Esophagus muscularis mucosa (tissue), 4 donors: ENCODE measurements at regions not wholly inside any gene's neighbourhood (a gene's known extent, or its start where the extent isn't known, plus 50 kb on each side); places are given as distances from the start of the nearest gene placed in this dataset.
"Not testable (repeated sequence)": the region's sequence is repeated elsewhere in the genome, so short reads cannot be mapped to it uniquely, and the experiment has no call there.

Experiments used
- DNase-seq: peaks from one replicate; pipeline ENCODE4 v3.0.0-alpha.2; 2017; ENCODE audit errors: extremely low spot score
- H3K27ac ChIP-seq, 4 donors: fragments of 200-600 bp; sonication (generic); replicated peaks in 1 of 4; 1 replicate in 3 of 4; 2 replicates in 1 of 4; pipeline ENCODE4 v1.5.1; 2016 to 2019; ENCODE audit warnings: mild to moderate bottlenecking in 1 of 4
- H3K27me3 ChIP-seq, 4 donors: fragments of 200-600 bp; sonication (generic); one replicate each; pipeline versions ENCODE4 v1.5.1 to v1.6.0; 2016 to 2019
- H3K36me3 ChIP-seq, 4 donors: fragments of 200-600 bp; sonication (generic); one replicate each; pipeline ENCODE4 v1.5.1; 2016 to 2019
- H3K4me1 ChIP-seq, 4 donors: fragments of 200-600 bp; sonication (generic); one replicate each; pipeline ENCODE4 v1.5.1; 2016 to 2019
- H3K4me3 ChIP-seq, 4 donors: fragments of 200-600 bp; sonication (generic); 1 replicate in 2 of 4; 2 replicates in 2 of 4; pipeline ENCODE4 v1.5.1; 2016 to 2019; ENCODE audit warnings: mild to moderate bottlenecking in 4 of 4, moderate library complexity in 1 of 4
- H3K9me3 ChIP-seq, 4 donors: fragments of 200-600 bp; sonication (generic); 1 replicate in 3 of 4; 2 replicates in 1 of 4; pipeline ENCODE4 v1.5.1; 2016 to 2019
- EP300 ChIP-seq: sonication (generic); formaldehyde crosslinking; IDR thresholded peaks from one replicate; pipeline ENCODE4 v1.6.1; 2017; ENCODE audit warnings: antibody characterized with exemption
- POLR2A ChIP-seq: fragments of 450-650 bp; IDR thresholded peaks from one replicate; pipeline ENCODE4 v1.6.1; 2017; ENCODE audit warnings: antibody characterized with exemption, moderate library complexity, mild to moderate bottlenecking, low read depth
- POLR2AphosphoS5 ChIP-seq, 2 donors: sonication (generic); formaldehyde crosslinking; IDR thresholded peaks; one replicate each; pipeline ENCODE4 v1.6.1; 2017; ENCODE audit warnings: antibody characterized with exemption in 2 of 2
- WGBS: methylation state at CpG from one replicate; pipeline ENCODE4 v1.1.5; 2018; 5-methylcytosine and 5-hydroxymethylcytosine counted together
- intact Hi-C: fragments of 100-400 bp; cut with DNase I; formaldehyde crosslinking; loops from one replicate; pipeline ENCODE4 v1.15.1; 2023
- TF ChIP-seq, protein P1 (sequence below), 3 experiments: fragments of 200-600 bp in 2 of 3; fragments of 450-650 bp in 1 of 3; sonication (generic) in 2 of 3; IDR thresholded peaks; one replicate each; pipeline ENCODE4 v1.5.1; 2017 to 2019; ENCODE audit warnings: antibody characterized with exemption in 3 of 3, mild to moderate bottlenecking in 2 of 3, moderate library complexity in 1 of 3

- H3K27me3 ChIP-seq = no peaks in the 10 kb centered on the region
- no peak for TF ChIP-seq EP300
- TF ChIP-seq POLR2A = no peak
- TF ChIP-seq, protein P1, sequence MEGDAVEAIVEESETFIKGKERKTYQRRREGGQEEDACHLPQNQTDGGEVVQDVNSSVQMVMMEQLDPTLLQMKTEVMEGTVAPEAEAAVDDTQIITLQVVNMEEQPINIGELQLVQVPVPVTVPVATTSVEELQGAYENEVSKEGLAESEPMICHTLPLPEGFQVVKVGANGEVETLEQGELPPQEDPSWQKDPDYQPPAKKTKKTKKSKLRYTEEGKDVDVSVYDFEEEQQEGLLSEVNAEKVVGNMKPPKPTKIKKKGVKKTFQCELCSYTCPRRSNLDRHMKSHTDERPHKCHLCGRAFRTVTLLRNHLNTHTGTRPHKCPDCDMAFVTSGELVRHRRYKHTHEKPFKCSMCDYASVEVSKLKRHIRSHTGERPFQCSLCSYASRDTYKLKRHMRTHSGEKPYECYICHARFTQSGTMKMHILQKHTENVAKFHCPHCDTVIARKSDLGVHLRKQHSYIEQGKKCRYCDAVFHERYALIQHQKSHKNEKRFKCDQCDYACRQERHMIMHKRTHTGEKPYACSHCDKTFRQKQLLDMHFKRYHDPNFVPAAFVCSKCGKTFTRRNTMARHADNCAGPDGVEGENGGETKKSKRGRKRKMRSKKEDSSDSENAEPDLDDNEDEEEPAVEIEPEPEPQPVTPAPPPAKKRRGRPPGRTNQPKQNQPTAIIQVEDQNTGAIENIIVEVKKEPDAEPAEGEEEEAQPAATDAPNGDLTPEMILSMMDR (IDR thresholded peaks at IDR 0.05) = no peak
- TF ChIP-seq POLR2AphosphoS5 (IDR thresholded peaks at IDR 0.05) = no peak
- intact Hi-C loops = no loop called here
- no peaks in the 10 kb centered on the region for H3K4me1 ChIP-seq
- 100% methylated on average over 1 of the region's 1 CpG for WGBS
- H3K27ac ChIP-seq = no peak overlapping the region
- H3K36me3 ChIP-seq = no peaks in the 10 kb centered on the region
- H3K4me3 ChIP-seq = no peak overlapping the region
- peaks cover 0 to 6% (median 0%) of the 10 kb centered on the region in 4 donors for H3K9me3 ChIP-seq
- DNase-seq = no peak
These were observed 58.6 kb upstream of the TMEM108 start for GRCh38 chr3:132979606-132980005.

DNA sequence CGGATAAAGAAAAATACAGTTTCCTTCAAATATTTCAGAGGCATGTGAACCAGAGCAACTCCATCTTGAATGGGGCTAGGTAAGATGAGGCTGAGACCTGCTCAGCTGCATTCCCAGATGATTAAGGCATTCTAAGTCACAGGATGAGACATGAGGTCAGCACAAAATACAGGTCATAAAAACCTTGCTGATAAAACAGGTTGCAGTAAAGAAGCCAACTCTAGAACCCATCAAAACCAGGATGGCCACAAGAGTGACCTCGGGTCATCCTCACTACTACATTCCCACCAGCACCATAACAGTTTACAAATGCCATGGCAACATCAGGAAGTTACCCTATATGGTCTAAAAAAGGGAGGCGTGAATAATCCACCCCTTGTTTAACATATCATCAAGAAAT, 59.2 kb upstream of the TMEM108 start:
- intact Hi-C loops, H3K4me1 ChIP-seq, H3K36me3 ChIP-seq, H3K4me3 ChIP-seq, H3K27ac ChIP-seq, H3K9me3 ChIP-seq, H3K27me3 ChIP-seq, DNase-seq: not testable (repeated sequence)
- 88% methylated on average over 3 of the region's 3 CpGs for WGBS

- no peaks in the 10 kb centered on the region for H3K36me3 ChIP-seq
- no peaks in the 10 kb centered on the region for H3K27me3 ChIP-seq
- no peaks in the 10 kb centered on the region for H3K4me1 ChIP-seq
- H3K4me3 ChIP-seq = no peak overlapping the region
- WGBS = 55% methylated on average over 2 of the region's 2 CpGs
- no peak for DNase-seq
- H3K27ac ChIP-seq = no peak overlapping the region
- TF ChIP-seq POLR2AphosphoS5 (IDR thresholded peaks at IDR 0.05) (no peak), POLR2A (no peak), EP300 (no peak)
- TF ChIP-seq, protein P1 (IDR thresholded peaks at IDR 0.05) = no peak
- intact Hi-C loops = no loop called here
- peaks cover 0 to 6% (median 0%) of the 10 kb centered on the region in 4 donors for H3K9me3 ChIP-seq
These were observed 59.7 kb upstream of the TMEM108 start for GRCh38 chr3:132978464-132978863.

DNA sequence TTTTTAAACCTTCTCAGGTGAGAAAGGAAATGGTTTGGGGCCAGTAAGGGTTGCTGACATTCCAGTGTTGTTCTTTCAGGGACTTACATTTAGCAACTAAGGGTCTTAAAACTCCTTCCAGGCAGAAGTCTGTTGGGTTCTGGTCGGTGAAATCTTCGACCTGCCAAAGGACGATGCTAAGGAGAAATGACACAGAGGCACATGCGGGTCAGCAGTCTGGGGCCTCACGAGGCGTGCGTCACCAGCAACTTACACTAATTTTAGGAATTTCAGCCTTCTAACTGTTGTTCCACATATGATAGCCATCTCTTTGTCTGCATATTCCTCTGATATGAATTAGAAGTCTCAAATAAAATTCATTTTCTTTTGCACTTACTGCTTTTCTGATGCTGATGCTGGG, 64.1 kb upstream of the TMEM108 start:
- DNase-seq = no peak
- Histone ChIP-seq H3K9me3 (no peaks in the 10 kb centered on the region), H3K4me3 (no peak overlapping the region), H3K27me3 (no peaks in the 10 kb centered on the region), H3K27ac (no peak overlapping the region), H3K4me1 (no peaks in the 10 kb centered on the region), H3K36me3 (no peaks in the 10 kb centered on the region)
- intact Hi-C loops = no loop called here
- WGBS = 87% methylated on average over 7 of the region's 7 CpGs
- TF ChIP-seq POLR2AphosphoS5 (IDR thresholded peaks at IDR 0.05) (no peak), POLR2A (no peak), EP300 (no peak)
- TF ChIP-seq, protein P1 (IDR thresholded peaks at IDR 0.05) = no peak

- TF ChIP-seq POLR2AphosphoS5 (IDR thresholded peaks at IDR 0.05) = no peak
- TF ChIP-seq, protein P1 (IDR thresholded peaks at IDR 0.05) = no peak
- no peak for TF ChIP-seq EP300
- no peak for TF ChIP-seq POLR2A
- H3K36me3 ChIP-seq = no peaks in the 10 kb centered on the region
- no peak for DNase-seq
- no peaks in the 10 kb centered on the region for H3K27me3 ChIP-seq
- no peak overlapping the region for H3K27ac ChIP-seq
- no peaks in the 10 kb centered on the region for H3K9me3 ChIP-seq
- H3K4me3 ChIP-seq = no peak overlapping the region
- WGBS = 91% methylated on average over 5 of the region's 5 CpGs
- intact Hi-C loops = no loop called here
- H3K4me1 ChIP-seq = no peaks in the 10 kb centered on the region
These were observed 64.8 kb upstream of the TMEM108 start for GRCh38 chr3:132973441-132973840.
